SK-N-SH (cell line): ENCODE measurements at regions not wholly inside any gene's neighbourhood (a gene's known extent, or its start where the extent isn't known, plus 50 kb on each side); places are given as distances from the start of the nearest gene placed in this dataset.
A peak's percentile ranks its signal among the peaks of the same experiment; 100 is the strongest.

Experiments used
- CTCF ChIA-PET: fragments of 300-600, 350-600 bp; formaldehyde crosslinking; extraction: SDS; loops from one replicate; lab custom pipeline; 2021; lab: Yijun Ruan, JAX
- POLR2A ChIA-PET: fragments of 350-600 bp; sonication (Branson Sonifier 250); formaldehyde crosslinking; extraction: SDS; loops from one replicate; lab custom pipeline; 2020; ENCODE audit warnings: antibody characterized with exemption, inconsistent platforms; lab: Yijun Ruan, JAX
- DNase-seq: peaks from one replicate; pipeline ENCODE4 v3.0.0; 2012
- H2AFZ ChIP-seq: fragments of 200-600 bp; sonication (generic); 2 replicates; pipeline ENCODE4 v1.8.1; 2016; ENCODE audit warnings: antibody characterized with exemption, mild to moderate bottlenecking, low read depth
- H3F3A ChIP-seq: fragments of 200-600 bp; sonication (generic); replicated peaks from 2 replicates; pipeline ENCODE3; 2016; ENCODE audit warnings: antibody characterized with exemption, mild to moderate bottlenecking; ENCODE audit not compliant: insufficient read depth
- H3K27ac ChIP-seq, 2 experiments: fragments of 200-500 bp in 1 of 2; fragments of 200-600 bp in 1 of 2; sonication (Bioruptor generic) in 1 of 2; sonication (generic), shearing (Covaris generic) in 1 of 2; 2 replicates each; pipeline versions ENCODE4 v1.5.1 to v1.6.1; 2014 to 2016; ENCODE audit warnings: low read depth in 2 of 2, inconsistent platforms in 1 of 2, low read length in 1 of 2, mild to moderate bottlenecking in 1 of 2, mixed read lengths in 1 of 2
- H3K27me3 ChIP-seq: fragments of 200-600 bp; sonication (generic), shearing (Covaris generic); 2 replicates; pipeline ENCODE4 v1.6.1; 2016; ENCODE audit warnings: mixed run types; ENCODE audit not compliant: insufficient read depth
- H3K36me3 ChIP-seq, 2 experiments: fragments of 200-500 bp in 1 of 2; fragments of 200-600 bp in 1 of 2; sonication (Bioruptor generic) in 1 of 2; sonication (generic) in 1 of 2; replicated peaks in 1 of 2; 2 replicates each; pipeline versions ENCODE3 to v1.5.1; 2014 to 2016; ENCODE audit warnings: low read length in 1 of 2, mild to moderate bottlenecking in 1 of 2; ENCODE audit not compliant: insufficient read depth in 2 of 2, control insufficient read depth in 1 of 2
- H3K4me1 ChIP-seq, 2 experiments: fragments of 200-500 bp in 1 of 2; fragments of 200-600 bp in 1 of 2; sonication (Bioruptor generic) in 1 of 2; sonication (generic), shearing (Covaris generic) in 1 of 2; 2 replicates each; pipeline versions ENCODE4 v1.5.1 to v1.6.1; 2014 to 2016; ENCODE audit warnings: low read depth in 1 of 2, low read length in 1 of 2, mixed run types in 1 of 2; ENCODE audit not compliant: insufficient read depth in 2 of 2, control insufficient read depth in 1 of 2
- H3K4me2 ChIP-seq: fragments of 200-600 bp; sonication (generic), shearing (Covaris generic); 2 replicates; pipeline ENCODE4 v1.6.1; 2017; ENCODE audit warnings: mixed run types
- H3K4me3 ChIP-seq, 2 experiments: fragments of 200-500 bp in 1 of 2; fragments of 200-600 bp in 1 of 2; sonication (Bioruptor generic) in 1 of 2; sonication (generic), shearing (Covaris generic) in 1 of 2; 2 replicates each; pipeline versions ENCODE4 v1.5.1 to v1.8.1; 2014 to 2016; ENCODE audit warnings: low read depth in 2 of 2, inconsistent platforms in 1 of 2, low read length in 1 of 2, mild to moderate bottlenecking in 1 of 2, mixed read lengths in 1 of 2, moderate library complexity in 1 of 2
- H3K79me2 ChIP-seq: fragments of 200-600 bp; sonication (generic); 2 replicates; pipeline ENCODE4 v1.8.1; 2017; ENCODE audit warnings: mild to moderate bottlenecking; ENCODE audit not compliant: insufficient read depth
- H3K9ac ChIP-seq: fragments of 200-600 bp; sonication (generic); 2 replicates; pipeline ENCODE4 v1.6.1; 2017; ENCODE audit warnings: mixed run types
- H3K9me2 ChIP-seq: fragments of 200-600 bp; sonication (generic); 2 replicates; pipeline ENCODE4 v1.6.1; 2017; ENCODE audit warnings: mixed run types
- H3K9me3 ChIP-seq: fragments of 200-600 bp; sonication (generic); 2 replicates; pipeline ENCODE4 v1.6.1; 2017; ENCODE audit warnings: mixed run types, mild to moderate bottlenecking, moderate library complexity
- H4K20me1 ChIP-seq: fragments of 200-600 bp; sonication (generic); 2 replicates; pipeline ENCODE4 v1.6.1; 2017; ENCODE audit warnings: mild to moderate bottlenecking, mixed run types; ENCODE audit not compliant: insufficient read depth
- CHD2 ChIP-seq: fragments of 150-350 bp; IDR thresholded peaks from 2 replicates; pipeline ENCODE4 v1.6.1; 2018; ENCODE audit warnings: low read length; ENCODE audit not compliant: partially characterized antibody
- ELF1 ChIP-seq: IDR thresholded peaks from 2 replicates; pipeline ENCODE4 v1.4.0; 2012
- EP300 ChIP-seq, 2 experiments: IDR thresholded peaks; 2 replicates each; pipeline versions ENCODE4 v1.4.0 to v1.6.1; 2012; ENCODE audit warnings: borderline replicate concordance in 1 of 2, low read depth in 1 of 2, low read length in 1 of 2
- EZH2phosphoT487 ChIP-seq: fragments of 200-600 bp; sonication (generic); IDR thresholded peaks from 2 replicates; pipeline ENCODE4 v1.6.1; 2017; ENCODE audit warnings: low read depth, mixed run types, mild to moderate bottlenecking, antibody characterized with exemption, moderate library complexity, borderline replicate concordance
- FOXJ3 ChIP-seq: sonication (generic); formaldehyde crosslinking; IDR thresholded peaks from 2 replicates; pipeline ENCODE4 v1.5.1; 2020; ENCODE audit warnings: mild to moderate bottlenecking, missing genetic modification reagents
- FOXM1 ChIP-seq: IDR thresholded peaks from 2 replicates; pipeline ENCODE4 v1.4.0; 2012; ENCODE audit warnings: low read depth, mild to moderate bottlenecking
- GABPA ChIP-seq: IDR thresholded peaks from 2 replicates; pipeline ENCODE4 v1.4.0; 2012; ENCODE audit warnings: low read depth, mild to moderate bottlenecking
- IRF3 ChIP-seq: fragments of 150-350 bp; IDR thresholded peaks from 2 replicates; pipeline ENCODE4 v1.6.1; 2016; ENCODE audit warnings: mild to moderate bottlenecking, low read depth, low read length
- MAX ChIP-seq: IDR thresholded peaks from 2 replicates; pipeline ENCODE4 v1.4.0; 2012; ENCODE audit warnings: low read depth
- MXI1 ChIP-seq: IDR thresholded peaks from 2 replicates; pipeline ENCODE4 v1.6.1; 2012; ENCODE audit warnings: mild to moderate bottlenecking, low read depth, low read length, improper control_type of control experiment
- NRF1 ChIP-seq: IDR thresholded peaks from 2 replicates; pipeline ENCODE4 v1.6.1; 2012; ENCODE audit warnings: low read depth, mild to moderate bottlenecking, low read length
- PBX3 ChIP-seq: IDR thresholded peaks from 2 replicates; pipeline ENCODE4; 2012
- RAD21 ChIP-seq: IDR thresholded peaks from 2 replicates; pipeline ENCODE4 v1.6.1; 2012; ENCODE audit warnings: mild to moderate bottlenecking, low read length
- RCOR1 ChIP-seq: fragments of 150-350 bp; IDR thresholded peaks from 2 replicates; pipeline ENCODE4 v1.6.1; 2017; ENCODE audit warnings: antibody characterized with exemption, low read length
- TAF1 ChIP-seq: IDR thresholded peaks from 2 replicates; pipeline ENCODE4 v1.6.1; 2012; ENCODE audit warnings: low read depth, mild to moderate bottlenecking, low read length, moderate library complexity, borderline replicate concordance
- TCF12 ChIP-seq: IDR thresholded peaks from 2 replicates; pipeline ENCODE4 v1.4.0; 2012
- YY1 ChIP-seq: IDR thresholded peaks from 2 replicates; pipeline ENCODE4 v1.4.0; 2012; ENCODE audit warnings: low read depth, mild to moderate bottlenecking
- ZBTB33 ChIP-seq: IDR thresholded peaks from 2 replicates; pipeline ENCODE4 v1.4.0; 2012; ENCODE audit warnings: low read depth, borderline replicate concordance
- WGBS: methylation state at CpG from one replicate; pipeline ENCODE4 v1.1.6; 2017; ENCODE audit warnings: low lambda C conversion rate; 5-methylcytosine and 5-hydroxymethylcytosine counted together

- ChIA-PET POLR2A (interaction anchor here (1.5 kb wide), 1 partner anchor 162 kb away, joined by 5 read pairs; no protein-coding TSS in a partner anchor), CTCF (interaction anchor here (1.0 to 1.4 kb wide), 2 partner anchors 18 to 96 kb away, joined by 3 to 4 read pairs; no protein-coding TSS in a partner anchor)
- H4K20me1 ChIP-seq, result no peaks in the 10 kb centered on the region
- no peak overlapping the region for H3K4me3 ChIP-seq
- no peaks in the 10 kb centered on the region for H3K27me3 ChIP-seq
- H3K36me3 ChIP-seq, result no peaks in the 10 kb centered on the region
- H2AFZ ChIP-seq, result no peak overlapping the region
- no peaks in the 10 kb centered on the region for H3F3A ChIP-seq
- no peaks in the 10 kb centered on the region for H3K9me3 ChIP-seq
- H3K4me1 ChIP-seq, result peaks cover 0 to 13% of the 10 kb centered on the region in 2 experiments; a peak in 2 of 4 replicates
- H3K9ac ChIP-seq, result no peak overlapping the region
- H3K4me2 ChIP-seq, result no peak overlapping the region
- DNase-seq, result no peak
- H3K27ac ChIP-seq, result peak overlapping the region in 1 of 2 experiments; percentile 96; a peak in 2 of 4 replicates
- H3K9me2 ChIP-seq, result no peaks in the 10 kb centered on the region
- H3K79me2 ChIP-seq, result no peaks in the 10 kb centered on the region
- peak in 1 of 2 experiments; percentile 71; a peak in 2 of 4 replicates for TF ChIP-seq EP300 (IDR thresholded peaks at IDR 0.05; ENCODE audit: borderline replicate concordance in 1 of 2, low read depth in 1 of 2, low read length in 1 of 2)
- TF ChIP-seq CHD2, result no peak
- no peak for TF ChIP-seq RAD21
- no peak for TF ChIP-seq ELF1
- no peak for TF ChIP-seq RCOR1
- TF ChIP-seq PBX3, result no peak
- no peak for TF ChIP-seq FOXM1
- TF ChIP-seq EZH2phosphoT487, result no peak
- no peak for TF ChIP-seq NRF1
- 0 out of 2 replicates have a peak, but pooled peaks have one; percentile 2 for TF ChIP-seq TCF12
- 19% methylated on average over 1 of the region's 1 CpG for WGBS
Measured at GRCh38 chr20:54843431-54843830, 368.0 kb downstream of the DOK5 start.

GRCh38 chr20:54839224-54839623, 363.8 kb downstream of the DOK5 start:
- Histone ChIP-seq H3K79me2 (no peaks in the 10 kb centered on the region), H3K27me3 (no peaks in the 10 kb centered on the region), H3K27ac (no peak overlapping the region), H3K36me3 (no peaks in the 10 kb centered on the region), H3K4me2 (no peak overlapping the region), H3F3A (no peaks in the 10 kb centered on the region), H4K20me1 (no peaks in the 10 kb centered on the region), H3K9me3 (no peaks in the 10 kb centered on the region), H2AFZ (no peak overlapping the region), H3K4me1 (peaks cover 0 to 9% of the 10 kb centered on the region in 2 experiments; a peak in 2 of 4 replicates), H3K9ac (no peak overlapping the region), H3K4me3 (no peak overlapping the region), H3K9me2 (no peaks in the 10 kb centered on the region)
- CTCF ChIA-PET, result no interaction called here
- TF ChIP-seq MXI1 (no peak), GABPA (no peak), CHD2 (no peak), YY1 (no peak), ELF1 (no peak), FOXM1 (no peak), MAX (no peak), FOXJ3 (CRISPR knock-in tag) (no peak), ZBTB33 (no peak), TAF1 (no peak), IRF3 (no peak)
- POLR2A ChIA-PET, result no interaction called here
- WGBS, result 26% methylated on average over 6 of the region's 6 CpGs
- DNase-seq, result no peak
